HEK293 (cell line): ENCODE measurements at regions not wholly inside any gene's neighbourhood (a gene's known extent, or its start where the extent isn't known, plus 50 kb on each side); places are given as distances from the start of the nearest gene placed in this dataset.

Source experiments
- ELK4 ChIP-seq: IDR thresholded peaks from 2 replicates; pipeline ENCODE4 v1.6.1; 2011; ENCODE audit warnings: mild to moderate bottlenecking, low read depth, low read length, borderline replicate concordance
- FEZF1 ChIP-seq: fragments of 450-650 bp; formaldehyde crosslinking; IDR thresholded peaks from 2 replicates; pipeline ENCODE4 v1.5.1; 2016; ENCODE audit warnings: missing biosample characterization, missing genetic modification characterization
- GLIS1 ChIP-seq: fragments of 450-650 bp; formaldehyde crosslinking; IDR thresholded peaks from 2 replicates; pipeline ENCODE4 v1.5.1; 2016; ENCODE audit warnings: missing biosample characterization, missing genetic modification characterization
- MZF1 ChIP-seq: fragments of 450-650 bp; formaldehyde crosslinking; IDR thresholded peaks from 2 replicates; pipeline ENCODE4 v1.5.1; 2017; ENCODE audit warnings: missing biosample characterization, missing genetic modification characterization, borderline replicate concordance
- RBAK ChIP-seq: fragments of 450-650 bp; formaldehyde crosslinking; IDR thresholded peaks from 2 replicates; pipeline ENCODE4 v1.5.1; 2016; ENCODE audit warnings: missing biosample characterization, missing genetic modification characterization
- REST ChIP-seq: fragments of 450-650 bp; formaldehyde crosslinking; IDR thresholded peaks from 2 replicates; pipeline ENCODE4 v1.5.1; 2016; ENCODE audit warnings: missing biosample characterization, missing genetic modification characterization
- SP3 ChIP-seq: fragments of 450-650 bp; formaldehyde crosslinking; IDR thresholded peaks from 2 replicates; pipeline ENCODE4 v1.5.1; 2016; ENCODE audit warnings: missing biosample characterization, missing genetic modification characterization
- ZBTB1 ChIP-seq: fragments of 450-650 bp; formaldehyde crosslinking; IDR thresholded peaks from 2 replicates; pipeline ENCODE4 v1.5.1; 2016; ENCODE audit warnings: missing biosample characterization, missing genetic modification characterization
- ZBTB20 ChIP-seq: fragments of 450-650 bp; formaldehyde crosslinking; IDR thresholded peaks from 2 replicates; pipeline ENCODE4 v1.5.1; 2016; ENCODE audit warnings: missing biosample characterization, missing genetic modification characterization
- ZNF114 ChIP-seq: fragments of 450-650 bp; formaldehyde crosslinking; IDR thresholded peaks from 2 replicates; pipeline ENCODE4 v1.5.0; 2017; ENCODE audit warnings: missing biosample characterization, missing genetic modification characterization
- ZNF133 ChIP-seq: fragments of 450-650 bp; formaldehyde crosslinking; IDR thresholded peaks from 2 replicates; pipeline ENCODE4 v1.5.1; 2016; ENCODE audit warnings: missing biosample characterization, missing genetic modification characterization
- ZNF155 ChIP-seq: fragments of 450-650 bp; formaldehyde crosslinking; IDR thresholded peaks from 2 replicates; pipeline ENCODE4 v1.5.1; 2016; ENCODE audit warnings: missing biosample characterization, missing genetic modification characterization
- ZNF2 ChIP-seq: fragments of 450-650 bp; formaldehyde crosslinking; IDR thresholded peaks from 2 replicates; pipeline ENCODE4 v1.5.1; 2016; ENCODE audit warnings: missing biosample characterization, missing genetic modification characterization
- ZNF221 ChIP-seq: fragments of 450-650 bp; formaldehyde crosslinking; IDR thresholded peaks from 2 replicates; pipeline ENCODE4 v1.5.1; 2017; ENCODE audit warnings: missing biosample characterization, missing genetic modification characterization, borderline replicate concordance
- ZNF335 ChIP-seq: fragments of 450-650 bp; formaldehyde crosslinking; conservative IDR thresholded peaks from 2 replicates; pipeline ENCODE4 v1.5.1; 2016; ENCODE audit warnings: missing biosample characterization, missing genetic modification characterization
- ZNF391 ChIP-seq: fragments of 450-650 bp; formaldehyde crosslinking; IDR thresholded peaks from 2 replicates; pipeline ENCODE4 v1.5.1; 2016; ENCODE audit warnings: low read depth, missing biosample characterization, missing genetic modification characterization, borderline replicate concordance
- ZNF48 ChIP-seq: fragments of 450-650 bp; formaldehyde crosslinking; IDR thresholded peaks from 2 replicates; pipeline ENCODE4 v1.5.1; 2016; ENCODE audit warnings: missing biosample characterization, missing genetic modification characterization
- ZNF549 ChIP-seq: fragments of 450-650 bp; IDR thresholded peaks from 2 replicates; pipeline ENCODE4 v1.5.1; 2018; ENCODE audit warnings: missing biosample characterization, missing genetic modification characterization, mild to moderate bottlenecking, inconsistent platforms, moderate library complexity
- ZNF585B ChIP-seq: fragments of 450-650 bp; formaldehyde crosslinking; IDR thresholded peaks from 2 replicates; pipeline ENCODE4 v1.5.1; 2016; ENCODE audit warnings: missing biosample characterization, missing genetic modification characterization
- ZNF677 ChIP-seq: fragments of 450-650 bp; IDR thresholded peaks from 2 replicates; pipeline ENCODE4 v1.5.0; 2018; ENCODE audit warnings: missing biosample characterization, mild to moderate bottlenecking, missing genetic modification characterization, moderate library complexity
- ZNF707 ChIP-seq: fragments of 450-650 bp; formaldehyde crosslinking; IDR thresholded peaks from 2 replicates; pipeline ENCODE4 v1.5.1; 2016; ENCODE audit warnings: missing biosample characterization, missing genetic modification characterization
- ZNF776 ChIP-seq: fragments of 450-650 bp; formaldehyde crosslinking; IDR thresholded peaks from 2 replicates; pipeline ENCODE4 v1.5.0; 2017; ENCODE audit warnings: missing biosample characterization, missing genetic modification characterization, borderline replicate concordance
- ZNF830 ChIP-seq: fragments of 450-650 bp; IDR thresholded peaks from 2 replicates; pipeline ENCODE4 v1.5.0; 2018; ENCODE audit warnings: missing biosample characterization, missing genetic modification characterization, low read depth, mild to moderate bottlenecking, moderate library complexity
- ZSCAN16 ChIP-seq: fragments of 450-650 bp; formaldehyde crosslinking; IDR thresholded peaks from 2 replicates; pipeline ENCODE4 v1.5.1; 2016; ENCODE audit warnings: missing biosample characterization, missing genetic modification characterization
- ZSCAN30 ChIP-seq: fragments of 450-650 bp; IDR thresholded peaks from 2 replicates; pipeline ENCODE4 v1.5.1; 2018; ENCODE audit warnings: missing biosample characterization, mild to moderate bottlenecking, missing genetic modification characterization, moderate library complexity
- TF ChIP-seq, protein P1 (sequence below): fragments of 450-650 bp; formaldehyde crosslinking; IDR thresholded peaks from 2 replicates; pipeline ENCODE4 v1.5.1; 2016; ENCODE audit warnings: missing biosample characterization, missing genetic modification characterization
- TF ChIP-seq, protein P2 (sequence below): fragments of 450-650 bp; formaldehyde crosslinking; IDR thresholded peaks from 2 replicates; pipeline ENCODE4; 2016; ENCODE audit warnings: missing biosample characterization, missing genetic modification characterization
- TF ChIP-seq, protein P3 (sequence below): fragments of 450-650 bp; formaldehyde crosslinking; IDR thresholded peaks from 2 replicates; pipeline ENCODE4 v1.5.1; 2016; ENCODE audit warnings: missing biosample characterization, missing genetic modification characterization, borderline replicate concordance
- TF ChIP-seq, protein P4 (sequence below): fragments of 450-650 bp; formaldehyde crosslinking; IDR thresholded peaks from 2 replicates; pipeline ENCODE4 v1.5.1; 2016; ENCODE audit warnings: missing biosample characterization, missing genetic modification characterization

GRCh38 chr14:76961631-76962302 is 66.7 kb downstream of the IRF2BPL start (continued):
- TF ChIP-seq ZNF114 (tag by site-specific recombination) (no peak), FEZF1 (tag by site-specific recombination) (peak; percentile 73), ZNF549 (tag by site-specific recombination) (no peak), REST (tag by site-specific recombination) (no peak), GLIS1 (tag by site-specific recombination) (peak; percentile 89), RBAK (no peak), SP3 (peak; percentile 65), ZNF2 (tag by site-specific recombination) (no peak), MZF1 (tag by site-specific recombination) (no peak), ZNF391 (no peak), ELK4 (no peak), ZBTB1 (tag by site-specific recombination) (no peak), ZNF133 (tag by site-specific recombination) (no peak), ZNF335 (tag by site-specific recombination) (peak; percentile 80), ZNF155 (no peak), ZNF830 (tag by site-specific recombination) (no peak), ZNF585B (tag by site-specific recombination) (no peak), ZNF707 (tag by site-specific recombination) (no peak), ZNF221 (tag by site-specific recombination) (no peak), ZNF677 (no peak), ZNF48 (tag by site-specific recombination) (no peak), ZSCAN16 (tag by site-specific recombination) (no peak), ZNF776 (tag by site-specific recombination) (no peak), ZBTB20 (tag by site-specific recombination) (no peak; the same call in none of the 2 replicates), ZSCAN30 (no peak)
- TF ChIP-seq, protein P1, sequence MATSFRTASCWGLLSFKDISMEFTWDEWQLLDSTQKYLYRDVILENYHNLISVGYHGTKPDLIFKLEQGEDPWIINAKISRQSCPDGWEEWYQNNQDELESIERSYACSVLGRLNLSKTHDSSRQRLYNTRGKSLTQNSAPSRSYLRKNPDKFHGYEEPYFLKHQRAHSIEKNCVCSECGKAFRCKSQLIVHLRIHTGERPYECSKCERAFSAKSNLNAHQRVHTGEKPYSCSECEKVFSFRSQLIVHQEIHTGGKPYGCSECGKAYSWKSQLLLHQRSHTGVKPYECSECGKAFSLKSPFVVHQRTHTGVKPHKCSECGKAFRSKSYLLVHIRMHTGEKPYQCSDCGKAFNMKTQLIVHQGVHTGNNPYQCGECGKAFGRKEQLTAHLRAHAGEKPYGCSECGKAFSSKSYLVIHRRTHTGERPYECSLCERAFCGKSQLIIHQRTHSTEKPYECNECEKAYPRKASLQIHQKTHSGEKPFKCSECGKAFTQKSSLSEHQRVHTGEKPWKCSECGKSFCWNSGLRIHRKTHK (tag by site-specific recombination): no peak
- TF ChIP-seq, protein P2, sequence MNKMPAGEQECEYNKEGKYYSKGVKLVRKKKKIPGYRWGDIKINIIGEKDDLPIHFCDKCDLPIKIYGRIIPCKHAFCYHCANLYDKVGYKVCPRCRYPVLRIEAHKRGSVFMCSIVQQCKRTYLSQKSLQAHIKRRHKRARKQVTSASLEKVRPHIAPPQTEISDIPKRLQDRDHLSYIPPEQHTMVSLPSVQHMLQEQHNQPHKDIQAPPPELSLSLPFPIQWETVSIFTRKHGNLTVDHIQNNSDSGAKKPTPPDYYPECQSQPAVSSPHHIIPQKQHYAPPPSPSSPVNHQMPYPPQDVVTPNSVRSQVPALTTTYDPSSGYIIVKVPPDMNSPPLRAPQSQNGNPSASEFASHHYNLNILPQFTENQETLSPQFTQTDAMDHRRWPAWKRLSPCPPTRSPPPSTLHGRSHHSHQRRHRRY (tag by site-specific recombination): no peak
- TF ChIP-seq, protein P3, sequence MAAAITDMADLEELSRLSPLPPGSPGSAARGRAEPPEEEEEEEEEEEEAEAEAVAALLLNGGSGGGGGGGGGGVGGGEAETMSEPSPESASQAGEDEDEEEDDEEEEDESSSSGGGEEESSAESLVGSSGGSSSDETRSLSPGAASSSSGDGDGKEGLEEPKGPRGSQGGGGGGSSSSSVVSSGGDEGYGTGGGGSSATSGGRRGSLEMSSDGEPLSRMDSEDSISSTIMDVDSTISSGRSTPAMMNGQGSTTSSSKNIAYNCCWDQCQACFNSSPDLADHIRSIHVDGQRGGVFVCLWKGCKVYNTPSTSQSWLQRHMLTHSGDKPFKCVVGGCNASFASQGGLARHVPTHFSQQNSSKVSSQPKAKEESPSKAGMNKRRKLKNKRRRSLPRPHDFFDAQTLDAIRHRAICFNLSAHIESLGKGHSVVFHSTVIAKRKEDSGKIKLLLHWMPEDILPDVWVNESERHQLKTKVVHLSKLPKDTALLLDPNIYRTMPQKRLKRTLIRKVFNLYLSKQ (tag by site-specific recombination): no peak
- TF ChIP-seq, protein P4, sequence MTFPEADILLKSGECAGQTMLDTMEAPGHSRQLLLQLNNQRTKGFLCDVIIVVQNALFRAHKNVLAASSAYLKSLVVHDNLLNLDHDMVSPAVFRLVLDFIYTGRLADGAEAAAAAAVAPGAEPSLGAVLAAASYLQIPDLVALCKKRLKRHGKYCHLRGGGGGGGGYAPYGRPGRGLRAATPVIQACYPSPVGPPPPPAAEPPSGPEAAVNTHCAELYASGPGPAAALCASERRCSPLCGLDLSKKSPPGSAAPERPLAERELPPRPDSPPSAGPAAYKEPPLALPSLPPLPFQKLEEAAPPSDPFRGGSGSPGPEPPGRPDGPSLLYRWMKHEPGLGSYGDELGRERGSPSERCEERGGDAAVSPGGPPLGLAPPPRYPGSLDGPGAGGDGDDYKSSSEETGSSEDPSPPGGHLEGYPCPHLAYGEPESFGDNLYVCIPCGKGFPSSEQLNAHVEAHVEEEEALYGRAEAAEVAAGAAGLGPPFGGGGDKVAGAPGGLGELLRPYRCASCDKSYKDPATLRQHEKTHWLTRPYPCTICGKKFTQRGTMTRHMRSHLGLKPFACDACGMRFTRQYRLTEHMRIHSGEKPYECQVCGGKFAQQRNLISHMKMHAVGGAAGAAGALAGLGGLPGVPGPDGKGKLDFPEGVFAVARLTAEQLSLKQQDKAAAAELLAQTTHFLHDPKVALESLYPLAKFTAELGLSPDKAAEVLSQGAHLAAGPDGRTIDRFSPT (tag by site-specific recombination): no peak
